Mucosa of descending colon (tissue), 3 donors: ENCODE measurements at regions not wholly inside any gene's neighbourhood (a gene's known extent, or its start where the extent isn't known, plus 50 kb on each side); places are given as distances from the start of the nearest gene placed in this dataset.

Source experiments
- ATAC-seq: fragments of 200-7000 bp; cut with Tn5 transposase; one replicate; pipeline ENCODE4 v1.9.1; 2020; ENCODE audit warnings: mild to moderate bottlenecking, moderate library complexity
- DNase-seq, 3 donors: peaks; one replicate each; pipeline ENCODE4 v3.0.0-alpha.2; 2020
- H3K36me3 ChIP-seq: fragments of 200-600 bp; one replicate; pipeline ENCODE4 v1.8.0; 2021; ENCODE audit warnings: low read depth, mild to moderate bottlenecking
- H3K4me1 ChIP-seq: fragments of 200-600 bp; one replicate; pipeline ENCODE4 v1.8.0; 2021; ENCODE audit warnings: low read depth, mild to moderate bottlenecking
- H3K4me3 ChIP-seq: fragments of 200-600 bp; one replicate; pipeline ENCODE4 v1.8.0; 2021; ENCODE audit warnings: mild to moderate bottlenecking
- H3K9me3 ChIP-seq: fragments of 200-600 bp; one replicate; pipeline ENCODE4 v1.8.0; 2021; ENCODE audit warnings: mild to moderate bottlenecking
- intact Hi-C, 2 donors: fragments of 100-400 bp; cut with DNase I in 1 of 2; cut with micrococcal nuclease in 1 of 2; formaldehyde crosslinking; loops; one replicate each; pipeline versions ENCODE4 v1.11.0 to v1.11.1; 2022; cut with DNase I, micrococcal nuclease
- TF ChIP-seq, protein P1 (sequence below): fragments of 200-600 bp; IDR thresholded peaks from one replicate; pipeline ENCODE4 v1.8.0; 2022; ENCODE audit warnings: antibody characterized with exemption, mild to moderate bottlenecking
- donor health status: DM: no; HTN: no; CAD: no; lungs with moderate emphysema.
- donor health status: DM: no; HTN: no; CAD: no.
- donor health status: DM: no; HTN: yes; CAD: no.

DNA sequence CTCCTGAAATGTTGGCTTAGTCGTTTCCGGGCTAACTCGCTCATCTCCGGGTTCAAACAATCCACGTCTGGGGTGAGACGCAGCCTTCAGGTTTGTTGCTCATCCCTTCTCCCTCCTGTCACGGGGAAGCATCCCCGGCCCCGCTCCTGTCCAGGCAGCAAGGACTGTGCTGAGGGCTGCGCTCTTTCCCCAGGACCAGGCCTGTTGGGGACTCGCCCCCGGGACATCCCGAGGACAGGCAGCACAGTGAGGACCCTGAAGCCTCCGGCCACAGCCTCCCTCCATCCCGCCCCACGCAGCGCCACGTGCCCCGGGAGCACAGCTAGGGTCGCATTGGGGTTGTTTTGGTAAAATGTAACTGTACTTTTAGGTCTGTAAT is 252.0 kb downstream of the BRD1 start:
- DNase-seq (no peak), ATAC-seq (no peak)
- Histone ChIP-seq H3K9me3 (peaks cover 3% of the 10 kb centered on the region), H3K36me3 (no peaks in the 10 kb centered on the region), H3K4me1 (no peaks in the 10 kb centered on the region), H3K4me3 (no peak overlapping the region)
- TF ChIP-seq, protein P1, sequence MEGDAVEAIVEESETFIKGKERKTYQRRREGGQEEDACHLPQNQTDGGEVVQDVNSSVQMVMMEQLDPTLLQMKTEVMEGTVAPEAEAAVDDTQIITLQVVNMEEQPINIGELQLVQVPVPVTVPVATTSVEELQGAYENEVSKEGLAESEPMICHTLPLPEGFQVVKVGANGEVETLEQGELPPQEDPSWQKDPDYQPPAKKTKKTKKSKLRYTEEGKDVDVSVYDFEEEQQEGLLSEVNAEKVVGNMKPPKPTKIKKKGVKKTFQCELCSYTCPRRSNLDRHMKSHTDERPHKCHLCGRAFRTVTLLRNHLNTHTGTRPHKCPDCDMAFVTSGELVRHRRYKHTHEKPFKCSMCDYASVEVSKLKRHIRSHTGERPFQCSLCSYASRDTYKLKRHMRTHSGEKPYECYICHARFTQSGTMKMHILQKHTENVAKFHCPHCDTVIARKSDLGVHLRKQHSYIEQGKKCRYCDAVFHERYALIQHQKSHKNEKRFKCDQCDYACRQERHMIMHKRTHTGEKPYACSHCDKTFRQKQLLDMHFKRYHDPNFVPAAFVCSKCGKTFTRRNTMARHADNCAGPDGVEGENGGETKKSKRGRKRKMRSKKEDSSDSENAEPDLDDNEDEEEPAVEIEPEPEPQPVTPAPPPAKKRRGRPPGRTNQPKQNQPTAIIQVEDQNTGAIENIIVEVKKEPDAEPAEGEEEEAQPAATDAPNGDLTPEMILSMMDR: no peak
- intact Hi-C loops: no loop called here

DNA sequence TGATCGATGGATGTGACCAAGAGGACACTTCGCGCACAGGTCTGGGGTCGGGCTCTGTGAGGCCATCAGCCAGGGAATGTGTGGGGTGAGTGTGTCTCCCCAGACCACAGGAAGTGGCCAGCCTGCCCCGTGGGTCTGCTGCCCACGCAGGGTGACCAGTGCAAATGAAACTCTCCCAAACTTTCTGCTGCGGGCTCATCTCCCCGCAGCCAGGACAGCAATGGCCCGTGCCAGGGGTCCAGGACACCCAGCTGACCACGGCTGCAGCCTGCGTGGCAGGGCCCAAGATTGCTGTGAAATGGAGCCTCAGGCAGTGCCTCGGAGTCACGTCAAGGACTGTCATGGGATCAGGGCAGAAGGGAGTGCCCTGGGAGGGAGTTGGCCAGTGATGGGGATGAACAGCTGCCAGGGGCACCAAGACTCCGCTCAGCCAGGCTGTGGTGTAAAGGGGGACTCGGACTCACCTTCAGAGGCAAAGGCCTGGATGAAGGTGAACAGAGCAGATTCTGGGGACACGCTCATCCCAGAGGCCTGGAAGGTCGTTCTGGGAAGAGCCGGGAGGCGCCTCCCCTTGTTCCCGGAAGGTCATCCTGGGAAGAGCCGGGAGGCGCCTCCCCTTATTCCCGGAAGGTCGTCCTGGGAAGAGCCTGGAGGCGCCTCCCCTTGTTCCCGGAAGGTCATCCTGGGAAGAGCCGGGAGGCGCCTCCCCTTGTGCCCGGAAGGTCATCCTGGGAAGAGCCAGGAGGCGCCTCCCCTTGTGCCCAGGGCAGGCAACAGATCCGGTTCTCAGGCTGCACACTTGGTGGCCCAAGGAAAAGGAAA is 252.6 kb downstream of the BRD1 start:
- Histone ChIP-seq H3K9me3 (peaks cover 3% of the 10 kb centered on the region), H3K36me3 (no peaks in the 10 kb centered on the region), H3K4me1 (no peaks in the 10 kb centered on the region), H3K4me3 (no peak overlapping the region)
- intact Hi-C loops: no loop called here
- TF ChIP-seq, protein P1: no peak
- ATAC-seq (no peak), DNase-seq (no peak)

DNA sequence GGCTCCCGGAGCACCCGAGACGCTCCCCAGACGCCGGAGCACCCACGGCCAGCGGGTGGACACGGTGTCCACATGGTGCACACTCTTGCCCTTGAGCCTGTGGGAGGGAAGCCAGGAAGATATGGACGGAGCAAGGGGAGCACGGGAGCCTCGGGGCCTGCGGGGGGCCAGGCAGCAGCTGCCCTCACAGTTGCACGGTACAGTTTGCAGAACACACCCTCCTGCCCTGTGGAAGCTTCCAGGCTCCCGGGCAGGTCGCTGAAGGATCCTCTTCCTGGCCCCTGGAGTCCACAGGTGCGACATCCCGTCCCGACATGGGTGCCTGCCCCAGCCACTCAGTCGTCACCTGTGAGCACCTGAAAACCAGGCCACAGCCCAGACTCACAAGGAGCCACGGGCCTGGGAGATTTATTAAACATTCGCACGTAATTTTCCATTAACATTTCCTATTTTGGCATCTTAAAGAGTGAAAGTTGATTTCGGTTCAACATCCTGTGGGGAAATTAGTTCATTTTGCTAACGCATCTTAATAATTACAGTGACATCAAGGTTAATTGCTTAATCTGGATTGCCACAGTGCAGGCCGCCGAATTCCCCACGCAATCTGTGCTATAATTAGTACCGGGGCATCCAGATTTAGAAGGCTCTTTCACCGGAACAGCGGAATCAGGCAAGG is 253.3 kb downstream of the BRD1 start:
- TF ChIP-seq, protein P1: no peak
- ATAC-seq: no peak

DNA sequence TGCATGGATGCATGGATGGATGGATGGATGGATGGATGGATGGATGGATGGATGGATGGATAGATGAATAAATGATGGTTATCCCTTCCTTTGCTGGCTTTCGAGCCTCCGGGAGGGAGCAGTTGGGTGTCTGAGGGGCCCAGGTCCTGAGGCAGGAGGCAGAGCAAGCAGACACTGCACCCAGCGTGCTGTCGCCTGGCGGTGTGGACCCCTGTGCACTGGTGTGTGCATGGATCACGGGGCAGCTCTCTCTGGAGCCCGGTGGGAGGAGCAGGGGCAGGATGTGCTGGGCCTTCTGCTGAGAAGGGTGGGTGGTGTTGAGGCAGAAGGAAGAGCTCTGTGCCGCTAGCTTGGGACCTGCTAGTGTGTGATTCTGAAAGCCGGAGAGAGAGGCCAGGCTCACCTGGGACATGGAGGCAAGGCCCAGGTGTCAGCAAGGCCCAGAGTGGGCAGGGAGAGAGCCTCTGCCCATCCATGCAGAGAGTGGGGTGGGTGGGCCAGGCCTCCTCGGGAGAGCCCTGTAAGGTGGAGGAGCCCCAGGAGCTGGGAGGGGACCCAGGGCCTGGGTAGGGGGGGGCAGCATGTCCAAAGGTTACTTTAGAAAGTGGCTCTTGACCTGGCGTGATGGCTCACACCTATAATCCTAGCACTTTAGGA is 254.4 kb downstream of the BRD1 start:
- H3K4me1 ChIP-seq: no peaks in the 10 kb centered on the region
- no peaks in the 10 kb centered on the region for H3K9me3 ChIP-seq
- DNase-seq (no peak), ATAC-seq (no peak)
- no peaks in the 10 kb centered on the region for H3K36me3 ChIP-seq
- no peak overlapping the region for H3K4me3 ChIP-seq
- TF ChIP-seq, protein P1: no peak
- intact Hi-C loops: no loop called here

More for the DNA sequence above, 253.3 kb downstream of the BRD1 start:
- Histone ChIP-seq H3K4me3 (no peak overlapping the region), H3K36me3 (no peaks in the 10 kb centered on the region), H3K4me1 (no peaks in the 10 kb centered on the region), H3K9me3 (no peaks in the 10 kb centered on the region)
- DNase-seq: no peak
- intact Hi-C loops: no loop called here

DNA sequence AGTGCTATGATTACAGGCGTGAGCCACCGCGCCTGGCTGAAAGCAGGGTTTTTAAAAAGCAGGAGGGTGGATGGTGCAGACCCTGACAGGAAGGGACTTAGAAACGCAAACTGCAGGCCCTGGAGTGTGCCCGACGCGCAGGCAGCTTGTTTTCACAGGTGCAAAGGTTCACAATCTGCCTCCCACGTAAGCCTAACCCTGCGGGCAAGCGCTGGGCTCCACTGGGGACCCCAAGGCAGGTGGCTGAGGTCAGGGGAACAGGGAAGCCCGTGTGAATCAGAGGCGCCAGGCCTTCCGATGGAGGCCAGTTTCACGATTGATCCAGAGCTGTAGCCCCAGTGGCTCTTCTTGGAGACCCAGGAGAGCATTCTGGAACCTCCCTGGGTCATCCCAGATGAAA is 256.3 kb downstream of the BRD1 start:
- DNase-seq: no peak
- Histone ChIP-seq H3K4me3 (no peak overlapping the region), H3K36me3 (no peaks in the 10 kb centered on the region), H3K9me3 (no peaks in the 10 kb centered on the region), H3K4me1 (no peaks in the 10 kb centered on the region)
- ATAC-seq: no peak
- intact Hi-C loops: no loop called here
- TF ChIP-seq, protein P1: no peak
